HCT116 (cell line): ENCODE measurements at regions not wholly inside any gene's neighbourhood (a gene's known extent, or its start where the extent isn't known, plus 50 kb on each side); places are given as distances from the start of the nearest gene placed in this dataset.

Source experiments
- ATAC-seq: fragments of 200-7000 bp; cut with Tn5 transposase; 2 replicates; pipeline ENCODE4 v1.9.1; 2020; ENCODE audit warnings: mild to moderate bottlenecking, moderate library complexity
- BruUV-seq: library from RNA; stranded (reverse); fragments of 400-500 nt; replicated peaks from 2 replicates; lab custom pipeline; 2021; lab: Mats Ljungman, UMichigan
- CTCF ChIA-PET: fragments of 300-600 bp; sonication (Branson Sonifier 250); formaldehyde crosslinking; loops from one replicate; lab custom pipeline; 2021; ENCODE audit warnings: antibody characterized with exemption; lab: Charles Lee
- POLR2A ChIA-PET: fragments of 300-600, 350-600 bp; sonication (Branson Sonifier 250); formaldehyde crosslinking; loops from one replicate; lab custom pipeline; 2021; ENCODE audit warnings: antibody characterized with exemption; lab: Charles Lee
- RAD21 ChIA-PET, 2 experiments: fragments of 300-600 bp; sonication (Branson Sonifier 250); formaldehyde crosslinking; loops; one replicate each; lab custom pipeline; 2023; ENCODE audit warnings: low total read pairs in 2 of 2; ENCODE audit not compliant: uncharacterized antibody in 2 of 2, unreplicated experiment in 2 of 2, low non-redundant PET in 1 of 2; lab: Charles Lee
- DNase-seq: peaks from one replicate; pipeline ENCODE4 v3.0.0-alpha.2; 2010; ENCODE audit warnings: low read depth, low spot score
- H2AFZ ChIP-seq: fragments of 200-600 bp; shearing (Covaris generic), sonication (generic); 2 replicates; pipeline ENCODE4 v1.6.1; 2017; ENCODE audit warnings: low read depth, mixed run types, mixed read lengths, antibody characterized with exemption, low read length; ENCODE audit not compliant: poor library complexity, severe bottlenecking
- H3K27ac ChIP-seq: 2 replicates; pipeline ENCODE4 v1.5.1; 2012; ENCODE audit warnings: low read depth, low read length
- H3K27me3 ChIP-seq: fragments of 200-600 bp; sonication (generic); 2 replicates; pipeline ENCODE4 v1.6.1; 2016; ENCODE audit warnings: mixed run types, low read length, mixed read lengths; ENCODE audit not compliant: insufficient read depth
- H3K36me3 ChIP-seq, 2 experiments: fragments of 200-500 bp in 1 of 2; fragments of 200-600 bp in 1 of 2; sonication (Bioruptor generic) in 1 of 2; sonication (generic) in 1 of 2; 2 replicates each; pipeline versions ENCODE4 v1.5.1 to v1.6.1; 2014 to 2016; ENCODE audit warnings: low read length in 2 of 2, inconsistent platforms in 1 of 2, mixed read lengths in 1 of 2, mixed run types in 1 of 2; ENCODE audit not compliant: insufficient read depth in 2 of 2, control insufficient read depth in 1 of 2
- H3K4me1 ChIP-seq, 2 experiments: fragments of 200-600 bp in 1 of 2; sonication (generic) in 1 of 2; 2 replicates each; pipeline versions ENCODE4 v1.5.1 to v1.6.1; 2012 to 2017; ENCODE audit warnings: low read length in 2 of 2, inconsistent platforms in 1 of 2, mild to moderate bottlenecking in 1 of 2, mixed read lengths in 1 of 2, mixed run types in 1 of 2, moderate library complexity in 1 of 2; ENCODE audit not compliant: insufficient read depth in 2 of 2, control insufficient read depth in 1 of 2
- H3K4me2 ChIP-seq: fragments of 200-600 bp; sonication (generic); 2 replicates; pipeline ENCODE4 v1.6.1; 2017; ENCODE audit warnings: mixed run types, low read length, mixed read lengths
- H3K4me3 ChIP-seq, 2 experiments: fragments of 200-600 bp in 1 of 2; sonication (generic) in 1 of 2; replicated peaks in 1 of 2; 2 replicates each; pipeline ENCODE4 v1.5.1; 2011 to 2016; ENCODE audit warnings: low read length in 2 of 2, control low read depth in 1 of 2, low read depth in 1 of 2, mild to moderate bottlenecking in 1 of 2, mixed read lengths in 1 of 2, mixed run types in 1 of 2
- H3K79me2 ChIP-seq: fragments of 200-600 bp; sonication (generic); 2 replicates; pipeline ENCODE4 v1.6.1; 2017; ENCODE audit warnings: mild to moderate bottlenecking, mixed run types, low read length, moderate library complexity, mixed read lengths; ENCODE audit not compliant: insufficient read depth
- H3K9ac ChIP-seq: fragments of 200-600 bp; sonication (generic); 2 replicates; pipeline ENCODE4 v1.6.1; 2016; ENCODE audit warnings: low read length, mixed read lengths
- H3K9me2 ChIP-seq: fragments of 200-600 bp; sonication (generic), shearing (Covaris generic); 2 replicates; pipeline ENCODE4 v1.6.1; 2017; ENCODE audit warnings: mixed run types, mild to moderate bottlenecking, moderate library complexity; ENCODE audit not compliant: insufficient read depth
- H3K9me3 ChIP-seq, 2 experiments: fragments of 200-500 bp in 1 of 2; fragments of 200-600 bp in 1 of 2; sonication (Bioruptor generic) in 1 of 2; sonication (generic) in 1 of 2; 2 replicates each; pipeline ENCODE4 v1.6.1; 2014 to 2017; ENCODE audit warnings: low read length in 2 of 2, mixed read lengths in 2 of 2, inconsistent platforms in 1 of 2, low read depth in 1 of 2, mild to moderate bottlenecking in 1 of 2, mixed run types in 1 of 2, moderate library complexity in 1 of 2; ENCODE audit not compliant: control insufficient read depth in 1 of 2, insufficient read depth in 1 of 2
- H4K20me1 ChIP-seq: fragments of 200-600 bp; sonication (generic), shearing (Covaris generic); 2 replicates; pipeline ENCODE4 v1.6.1; 2017; ENCODE audit warnings: mixed run types, mild to moderate bottlenecking, moderate library complexity; ENCODE audit not compliant: insufficient read depth
- CBX3 ChIP-seq: IDR thresholded peaks from 2 replicates; pipeline ENCODE4 v1.6.1; 2012; ENCODE audit warnings: low read depth
- CEBPB ChIP-seq: IDR thresholded peaks from 2 replicates; pipeline ENCODE4 v1.6.1; 2012; ENCODE audit warnings: low read depth
- CTCF ChIP-seq, 3 experiments: fragments of 200-600 bp in 1 of 3; sonication (generic) in 1 of 3; IDR thresholded peaks in 2 of 3; conservative IDR thresholded peaks in 1 of 3; 2 replicates each; pipeline ENCODE4 v1.5.1; 2012 to 2017; ENCODE audit warnings: low read depth in 2 of 3, low read length in 2 of 3, antibody characterized with exemption in 1 of 3, borderline replicate concordance in 1 of 3, control low read depth in 1 of 3, mild to moderate bottlenecking in 1 of 3, mixed read lengths in 1 of 3, mixed run types in 1 of 3, moderate library complexity in 1 of 3; ENCODE audit not compliant: insufficient read depth in 1 of 3
- ELF1 ChIP-seq: IDR thresholded peaks from 2 replicates; pipeline ENCODE4 v1.6.1; 2012; ENCODE audit warnings: low read depth, borderline replicate concordance
- EZH2 ChIP-seq: fragments of 200-600 bp; sonication (generic); IDR thresholded peaks from 2 replicates; pipeline ENCODE4 v1.6.1; 2017; ENCODE audit warnings: antibody characterized with exemption, mixed run types
- EZH2phosphoT487 ChIP-seq: fragments of 200-600 bp; IDR thresholded peaks from 2 replicates; pipeline ENCODE4 v1.6.1; 2018; ENCODE audit warnings: antibody characterized with exemption, borderline replicate concordance
- FOSL1 ChIP-seq: IDR thresholded peaks from 2 replicates; pipeline ENCODE4 v1.6.1; 2012; ENCODE audit warnings: low read depth
- MAX ChIP-seq: IDR thresholded peaks from 2 replicates; pipeline ENCODE4 v1.6.1; 2012
- POLR2A ChIP-seq: IDR thresholded peaks from 2 replicates; pipeline ENCODE4 v1.7.0; 2011; ENCODE audit warnings: borderline replicate concordance; ENCODE audit not compliant: insufficient read depth, insufficient read length; ENCODE audit errors: extremely low read depth
- POLR2AphosphoS5 ChIP-seq: IDR thresholded peaks from 2 replicates; pipeline ENCODE4 v1.6.1; 2011; ENCODE audit warnings: mild to moderate bottlenecking, low read depth, low read length, moderate library complexity
- RAD21 ChIP-seq: IDR thresholded peaks from 2 replicates; pipeline ENCODE4 v1.6.1; 2012; ENCODE audit warnings: low read depth, mild to moderate bottlenecking
- SIN3A ChIP-seq: IDR thresholded peaks from 2 replicates; pipeline ENCODE4 v1.6.1; 2012; ENCODE audit warnings: low read depth
- SP1 ChIP-seq: IDR thresholded peaks from 2 replicates; pipeline ENCODE4 v1.6.1; 2012; ENCODE audit warnings: low read depth
- SRF ChIP-seq: IDR thresholded peaks from 2 replicates; pipeline ENCODE4 v1.6.1; 2012; ENCODE audit warnings: low read depth
- TCF7L2 ChIP-seq: IDR thresholded peaks from 2 replicates; pipeline ENCODE4 v1.7.0; 2011; ENCODE audit warnings: borderline replicate concordance, inconsistent platforms; ENCODE audit not compliant: insufficient read depth, insufficient read length; ENCODE audit errors: extremely low read depth
- YY1 ChIP-seq: IDR thresholded peaks from 2 replicates; pipeline ENCODE4 v1.6.1; 2011; ENCODE audit warnings: low read length, low read depth, moderate library complexity, mild to moderate bottlenecking; ENCODE audit not compliant: insufficient replicate concordance; ENCODE audit errors: extremely low read depth
- intact Hi-C: fragments of 100-400 bp; cut with micrococcal nuclease; formaldehyde crosslinking; loops from 2 replicates; pipeline ENCODE4 v1.10.0; 2022

- no peak for TF ChIP-seq CBX3
- no peak for TF ChIP-seq FOSL1
- TF ChIP-seq CTCF (IDR thresholded peaks at IDR 0.05 in 2 of 3, conservative IDR thresholded peaks at IDR 0.05 in 1 of 3; ENCODE audit: borderline replicate concordance in 1 of 3, insufficient read depth in 1 of 3, low read depth in 2 of 3, low read length in 2 of 3) = no peak
- TF ChIP-seq SP1 = no peak
- no peak for TF ChIP-seq POLR2A
- no peak for TF ChIP-seq EZH2
- TF ChIP-seq ELF1 = no peak
- no peak for TF ChIP-seq MAX
- no peak for TF ChIP-seq TCF7L2
- no peak for TF ChIP-seq CEBPB
- no peak for TF ChIP-seq POLR2AphosphoS5
- TF ChIP-seq EZH2phosphoT487 = no peak
- TF ChIP-seq SIN3A = no peak
- TF ChIP-seq YY1 = no peak
- TF ChIP-seq RAD21 = no peak
- TF ChIP-seq SRF = no peak
- intact Hi-C loops = no loop called here
- H3K27ac ChIP-seq = no peak overlapping the region
- H4K20me1 ChIP-seq = no peaks in the 10 kb centered on the region
- H3K79me2 ChIP-seq = no peaks in the 10 kb centered on the region
- no peak overlapping the region for H3K4me3 ChIP-seq
- no peaks in the 10 kb centered on the region for H3K27me3 ChIP-seq
- H3K4me2 ChIP-seq = no peak overlapping the region
- BruUV-seq = no TSS peak
- no peaks in the 10 kb centered on the region for H3K36me3 ChIP-seq
- H3K9ac ChIP-seq = no peak overlapping the region
- H2AFZ ChIP-seq = no peak overlapping the region
- DNase-seq (no peak), ATAC-seq (no peak)
- H3K4me1 ChIP-seq = peaks cover under 1 to 18% of the 10 kb centered on the region in 2 experiments; a peak in 3 of 4 replicates
- ChIA-PET POLR2A (no interaction called here), RAD21 (no interaction called here), CTCF (no interaction called here)
- no peaks in the 10 kb centered on the region for H3K9me2 ChIP-seq
- H3K9me3 ChIP-seq = no peaks in the 10 kb centered on the region
These were observed 149.0 kb upstream of the ZNF217 start for GRCh38 chr20:53742685-53743081.
